Loucy (cell line): ENCODE measurements at regions not wholly inside any gene's neighbourhood (a gene's known extent, or its start where the extent isn't known, plus 50 kb on each side); places are given as distances from the start of the nearest gene placed in this dataset.

ENCODE experiments used
- H2AFZ ChIP-seq: fragments of 200-600 bp; sonication (generic); 2 replicates; pipeline ENCODE4 v1.6.0; 2016; ENCODE audit warnings: antibody characterized with exemption, mild to moderate bottlenecking, low read length, moderate library complexity
- H3F3A ChIP-seq: fragments of 200-600 bp; 2 replicates; pipeline ENCODE4 v1.6.0; 2016; ENCODE audit warnings: antibody characterized with exemption, low read depth, mild to moderate bottlenecking
- H3K27me3 ChIP-seq: fragments of 200-600 bp; sonication (generic); 2 replicates; pipeline ENCODE4 v1.6.1; 2014; ENCODE audit warnings: low read length, mild to moderate bottlenecking; ENCODE audit not compliant: insufficient read depth, poor library complexity, severe bottlenecking
- H3K36me3 ChIP-seq: fragments of 200-600 bp; sonication (generic); 2 replicates; pipeline ENCODE4 v1.6.1; 2016; ENCODE audit warnings: low read length; ENCODE audit not compliant: insufficient read depth
- H3K4me1 ChIP-seq: fragments of 200-600 bp; sonication (generic); 2 replicates; pipeline ENCODE4 v1.5.1; 2014; ENCODE audit warnings: low read length, mild to moderate bottlenecking; ENCODE audit not compliant: insufficient read depth, poor library complexity, severe bottlenecking
- H3K4me2 ChIP-seq: fragments of 200-600 bp; sonication (generic); 2 replicates; pipeline ENCODE4 v1.6.0; 2014; ENCODE audit warnings: antibody characterized with exemption, low read length, low read depth, mild to moderate bottlenecking; ENCODE audit not compliant: poor library complexity, severe bottlenecking
- H3K4me3 ChIP-seq: fragments of 200-600 bp; sonication (generic); 2 replicates; pipeline ENCODE4 v1.5.1; 2014; ENCODE audit warnings: low read length, mild to moderate bottlenecking, mixed read lengths; ENCODE audit not compliant: poor library complexity, severe bottlenecking
- H3K79me2 ChIP-seq: fragments of 200-600 bp; sonication (generic); 2 replicates; pipeline ENCODE4 v1.6.1; 2014; ENCODE audit warnings: low read length; ENCODE audit not compliant: insufficient read depth
- H3K9ac ChIP-seq: fragments of 200-600 bp; sonication (generic); 2 replicates; pipeline ENCODE4 v1.6.0; 2014; ENCODE audit warnings: mild to moderate bottlenecking, low read depth, low read length, moderate library complexity; ENCODE audit not compliant: poor library complexity, severe bottlenecking
- H3K9me2 ChIP-seq: fragments of 200-600 bp; sonication (generic); replicated peaks from 2 replicates; pipeline ENCODE4 v1.6.1; 2016; ENCODE audit warnings: low read depth, low read length, mixed read lengths
- H3K9me3 ChIP-seq: fragments of 200-600 bp; sonication (generic); 2 replicates; pipeline ENCODE4 v1.6.1; 2014; ENCODE audit warnings: mild to moderate bottlenecking, antibody characterized with exemption, low read length, low read depth; ENCODE audit not compliant: insufficient read depth
- H4K20me1 ChIP-seq: fragments of 200-600 bp; sonication (generic); 2 replicates; pipeline ENCODE4 v1.6.0; 2014; ENCODE audit warnings: antibody characterized with exemption, low read length, mild to moderate bottlenecking; ENCODE audit not compliant: insufficient read depth, poor library complexity, severe bottlenecking
- EZH2phosphoT487 ChIP-seq: fragments of 200-600 bp; IDR thresholded peaks from 2 replicates; pipeline ENCODE4 v1.6.1; 2018; ENCODE audit warnings: antibody characterized with exemption, mild to moderate bottlenecking, moderate library complexity, borderline replicate concordance
- TF ChIP-seq, protein P1 (sequence below): fragments of 200-600 bp; sonication (generic); conservative IDR thresholded peaks from 2 replicates; pipeline ENCODE4 v1.5.1; 2014; ENCODE audit warnings: mild to moderate bottlenecking, antibody characterized with exemption, low read length

DNA sequence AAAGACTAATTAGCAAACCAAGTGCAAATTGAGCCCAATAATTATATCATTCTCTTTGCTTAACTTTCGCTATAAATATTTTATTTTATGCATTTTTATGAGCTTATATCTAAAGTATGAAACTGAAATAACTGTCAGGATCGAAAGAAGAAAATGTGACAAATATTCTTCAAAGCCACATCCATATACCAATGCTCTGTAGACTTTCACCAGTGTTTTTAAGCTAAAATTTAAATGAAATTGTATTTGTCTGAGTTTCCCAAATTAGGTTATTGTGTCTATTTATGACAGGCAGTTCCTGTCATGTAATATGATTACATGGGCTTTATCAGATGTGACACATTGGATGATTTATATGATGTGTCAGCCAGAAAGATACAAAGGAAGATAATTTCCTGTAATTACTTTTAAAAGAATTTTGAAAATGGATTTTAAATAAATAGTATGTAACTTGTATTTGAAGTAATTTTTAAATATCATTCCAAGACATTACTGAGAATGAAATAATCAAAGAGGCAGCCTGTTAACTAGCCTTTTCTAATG lies 317.9 kb upstream of the KLF6 start:
- no peak overlapping the region for H3K9ac ChIP-seq
- no peaks in the 10 kb centered on the region for H3K79me2 ChIP-seq
- H3K9me3 ChIP-seq = no peaks in the 10 kb centered on the region
- H4K20me1 ChIP-seq = no peaks in the 10 kb centered on the region
- H3K36me3 ChIP-seq = no peaks in the 10 kb centered on the region
- no peaks in the 10 kb centered on the region for H3K9me2 ChIP-seq
- no peaks in the 10 kb centered on the region for H3F3A ChIP-seq
- TF ChIP-seq, protein P1, sequence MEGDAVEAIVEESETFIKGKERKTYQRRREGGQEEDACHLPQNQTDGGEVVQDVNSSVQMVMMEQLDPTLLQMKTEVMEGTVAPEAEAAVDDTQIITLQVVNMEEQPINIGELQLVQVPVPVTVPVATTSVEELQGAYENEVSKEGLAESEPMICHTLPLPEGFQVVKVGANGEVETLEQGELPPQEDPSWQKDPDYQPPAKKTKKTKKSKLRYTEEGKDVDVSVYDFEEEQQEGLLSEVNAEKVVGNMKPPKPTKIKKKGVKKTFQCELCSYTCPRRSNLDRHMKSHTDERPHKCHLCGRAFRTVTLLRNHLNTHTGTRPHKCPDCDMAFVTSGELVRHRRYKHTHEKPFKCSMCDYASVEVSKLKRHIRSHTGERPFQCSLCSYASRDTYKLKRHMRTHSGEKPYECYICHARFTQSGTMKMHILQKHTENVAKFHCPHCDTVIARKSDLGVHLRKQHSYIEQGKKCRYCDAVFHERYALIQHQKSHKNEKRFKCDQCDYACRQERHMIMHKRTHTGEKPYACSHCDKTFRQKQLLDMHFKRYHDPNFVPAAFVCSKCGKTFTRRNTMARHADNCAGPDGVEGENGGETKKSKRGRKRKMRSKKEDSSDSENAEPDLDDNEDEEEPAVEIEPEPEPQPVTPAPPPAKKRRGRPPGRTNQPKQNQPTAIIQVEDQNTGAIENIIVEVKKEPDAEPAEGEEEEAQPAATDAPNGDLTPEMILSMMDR = no peak
- no peak for TF ChIP-seq EZH2phosphoT487
- H3K27me3 ChIP-seq = no peaks in the 10 kb centered on the region
- H3K4me1 ChIP-seq = no peaks in the 10 kb centered on the region
- no peak overlapping the region for H3K4me3 ChIP-seq
- H3K4me2 ChIP-seq = no peak overlapping the region
- H2AFZ ChIP-seq = no peak overlapping the region

DNA sequence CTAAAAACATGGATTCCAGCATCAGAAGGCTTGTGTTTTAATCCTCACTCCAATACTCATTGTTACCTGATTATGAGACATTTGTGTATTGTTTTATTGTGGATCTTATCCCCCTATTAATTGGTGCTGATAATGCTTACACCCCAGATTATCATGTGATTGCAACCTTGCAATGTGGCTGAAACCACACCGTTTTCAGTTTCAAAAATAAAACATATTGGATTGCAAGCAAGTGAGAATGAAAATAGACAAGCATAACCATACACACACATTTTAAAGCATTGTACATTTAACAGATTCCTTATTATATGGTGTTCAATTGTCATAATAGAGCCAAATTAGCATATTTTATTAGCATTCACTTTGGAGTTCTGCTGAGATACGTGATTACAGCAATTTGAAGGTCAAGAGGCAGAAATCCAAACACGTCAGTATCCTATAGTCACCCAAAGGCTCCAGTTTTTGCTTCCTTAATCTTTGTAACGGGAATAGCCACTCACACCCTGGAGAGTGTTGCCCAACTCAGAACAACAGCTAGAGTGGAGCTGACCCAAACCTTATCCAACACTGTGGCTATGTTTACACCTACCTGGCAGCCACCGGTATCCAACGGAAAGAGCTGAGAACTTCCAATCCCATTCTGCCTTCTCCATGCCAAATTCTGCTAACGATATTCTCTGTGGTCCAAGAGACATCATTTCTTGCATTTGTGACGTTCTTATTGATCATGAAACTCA lies 317.1 kb upstream of the KLF6 start:
- no peak for TF ChIP-seq EZH2phosphoT487
- TF ChIP-seq, protein P1 = no peak
- Histone ChIP-seq H3K9ac (no peak overlapping the region), H3K4me3 (no peak overlapping the region), H3K9me3 (no peaks in the 10 kb centered on the region), H3F3A (no peaks in the 10 kb centered on the region), H4K20me1 (no peaks in the 10 kb centered on the region), H3K9me2 (no peaks in the 10 kb centered on the region), H3K4me1 (no peaks in the 10 kb centered on the region), H2AFZ (no peak overlapping the region), H3K79me2 (no peaks in the 10 kb centered on the region), H3K36me3 (no peaks in the 10 kb centered on the region), H3K4me2 (no peak overlapping the region), H3K27me3 (no peaks in the 10 kb centered on the region)

DNA sequence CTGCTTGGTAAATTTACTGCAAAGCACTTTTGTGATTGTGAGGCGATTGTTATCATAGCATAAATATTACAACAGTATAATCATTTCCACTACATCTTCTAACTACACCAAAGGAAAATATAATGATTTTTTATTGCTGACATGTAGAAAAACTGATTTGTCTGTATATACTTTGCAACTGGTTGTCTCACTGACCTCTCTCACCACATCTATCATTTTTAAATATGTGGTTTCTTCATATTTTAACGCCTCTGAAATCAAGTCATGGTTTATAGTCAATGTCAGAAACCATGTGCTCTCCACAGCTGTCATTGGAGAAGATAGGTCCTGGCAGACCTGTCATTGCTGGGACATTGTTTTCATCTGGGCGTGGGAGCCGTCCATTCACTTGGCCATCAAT lies 315.4 kb upstream of the KLF6 start:
- H3K79me2 ChIP-seq = no peaks in the 10 kb centered on the region
- no peak overlapping the region for H3K4me3 ChIP-seq
- H3K36me3 ChIP-seq = no peaks in the 10 kb centered on the region
- no peaks in the 10 kb centered on the region for H3K27me3 ChIP-seq
- H3F3A ChIP-seq = no peaks in the 10 kb centered on the region
- no peak overlapping the region for H3K4me2 ChIP-seq
- TF ChIP-seq, protein P1 = no peak
- no peak for TF ChIP-seq EZH2phosphoT487
- no peaks in the 10 kb centered on the region for H3K9me2 ChIP-seq
- H3K4me1 ChIP-seq = no peaks in the 10 kb centered on the region
- H3K9me3 ChIP-seq = no peaks in the 10 kb centered on the region
- H2AFZ ChIP-seq = no peak overlapping the region
- H3K9ac ChIP-seq = no peak overlapping the region
- no peaks in the 10 kb centered on the region for H4K20me1 ChIP-seq
